Large intestine (tissue), 3 donors: ENCODE measurements at regions not wholly inside any gene's neighbourhood (a gene's known extent, or its start where the extent isn't known, plus 50 kb on each side); places are given as distances from the start of the nearest gene placed in this dataset.
"Not testable (repeated sequence)": the region's sequence is repeated elsewhere in the genome, so short reads cannot be mapped to it uniquely, and the experiment has no call there.

ENCODE experiments used
- DNase-seq, 2 donors: peaks; one replicate each; pipeline versions ENCODE4 v3.0.0 to v3.0.0-alpha.2; 2013
- H3K27ac ChIP-seq: one replicate; pipeline ENCODE4 v1.5.1; 2013; ENCODE audit warnings: low read length
- H3K27me3 ChIP-seq: 2 replicates; pipeline ENCODE4 v1.6.1; 2013; ENCODE audit warnings: low read length; ENCODE audit not compliant: control insufficient read depth, insufficient read depth
- H3K36me3 ChIP-seq: 2 replicates; pipeline ENCODE4 v1.6.1; 2013; ENCODE audit warnings: low read length; ENCODE audit not compliant: control insufficient read depth, insufficient read depth
- H3K4me1 ChIP-seq: one replicate; pipeline ENCODE4 v1.6.1; 2013; ENCODE audit warnings: low read length; ENCODE audit not compliant: control insufficient read depth, insufficient read depth
- H3K4me3 ChIP-seq: one replicate; pipeline ENCODE4 v1.5.1; 2013; ENCODE audit warnings: low read length
- H3K9me3 ChIP-seq: one replicate; pipeline ENCODE4 v1.6.1; 2013; ENCODE audit warnings: mild to moderate bottlenecking, low read depth, low read length, moderate library complexity; ENCODE audit not compliant: control insufficient read depth
- WGBS: methylation state at CpG from one replicate; pipeline ENCODE4 v1.1.5; 2013; ENCODE audit warnings: low lambda C conversion rate; ENCODE audit not compliant: insufficient coverage; 5-methylcytosine and 5-hydroxymethylcytosine counted together

DNA sequence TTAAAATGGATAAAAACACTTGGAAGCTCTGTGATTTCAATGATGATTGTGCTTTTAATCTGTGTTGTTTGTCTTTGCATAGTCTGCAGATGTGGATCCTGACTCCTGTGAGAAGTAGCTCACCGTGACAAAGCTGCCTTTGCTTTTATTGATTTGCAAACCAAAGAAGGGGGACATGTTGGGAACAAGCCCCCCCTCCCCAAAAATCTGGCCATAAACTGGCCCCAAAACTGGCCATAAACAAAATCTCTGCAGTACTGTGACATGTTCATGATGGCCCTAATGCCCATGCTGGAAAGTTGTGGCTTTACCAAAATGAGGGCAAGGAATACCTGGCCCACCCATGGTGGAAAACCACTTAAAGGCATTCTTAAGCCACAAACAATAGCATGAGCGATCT lies 202.4 kb downstream of the YTHDC2 start:
- 100% methylated on average over 1 of the region's 2 CpGs for WGBS
- DNase-seq, H3K36me3 ChIP-seq, H3K4me1 ChIP-seq, H3K9me3 ChIP-seq, H3K4me3 ChIP-seq, H3K27ac ChIP-seq, H3K27me3 ChIP-seq: not testable (repeated sequence)

DNA sequence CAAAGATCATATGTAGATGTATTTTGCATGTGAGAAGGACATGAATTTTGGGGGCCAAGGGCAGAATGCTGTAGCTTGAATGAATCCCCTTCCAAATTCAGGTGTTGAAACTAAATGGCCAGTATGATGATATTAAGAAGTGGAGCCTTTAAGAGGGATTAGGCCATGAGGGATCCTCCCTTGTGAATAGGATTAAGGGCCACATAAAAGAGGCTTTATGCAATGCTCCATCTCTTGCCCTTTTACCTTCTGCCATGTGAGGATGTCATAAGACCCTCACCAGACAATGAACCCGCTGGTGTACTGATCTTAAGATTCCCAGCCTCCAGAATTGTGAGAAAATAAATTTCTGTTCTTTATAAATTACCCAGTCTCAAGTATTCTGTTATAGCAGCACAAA lies 206.1 kb downstream of the YTHDC2 start:
- no peaks in the 10 kb centered on the region for H3K36me3 ChIP-seq
- H3K4me3 ChIP-seq: no peak overlapping the region
- H3K9me3 ChIP-seq: peaks cover 4% of the 10 kb centered on the region
- no peaks in the 10 kb centered on the region for H3K27me3 ChIP-seq
- DNase-seq: no peak
- H3K27ac ChIP-seq: no peak overlapping the region
- H3K4me1 ChIP-seq: no peaks in the 10 kb centered on the region
- WGBS: no CpG with 5 or more reads among the region's 1 CpG

- Histone ChIP-seq H3K9me3 (peaks cover 4% of the 10 kb centered on the region), H3K4me3 (no peak overlapping the region), H3K4me1 (no peaks in the 10 kb centered on the region), H3K36me3 (no peaks in the 10 kb centered on the region), H3K27me3 (no peaks in the 10 kb centered on the region), H3K27ac (no peak overlapping the region)
- DNase-seq: no peak
- WGBS: no CpG with 5 or more reads among the region's 2 CpGs
These were observed 207.7 kb downstream of the YTHDC2 start for GRCh38 chr5:113721171-113721570.

DNA sequence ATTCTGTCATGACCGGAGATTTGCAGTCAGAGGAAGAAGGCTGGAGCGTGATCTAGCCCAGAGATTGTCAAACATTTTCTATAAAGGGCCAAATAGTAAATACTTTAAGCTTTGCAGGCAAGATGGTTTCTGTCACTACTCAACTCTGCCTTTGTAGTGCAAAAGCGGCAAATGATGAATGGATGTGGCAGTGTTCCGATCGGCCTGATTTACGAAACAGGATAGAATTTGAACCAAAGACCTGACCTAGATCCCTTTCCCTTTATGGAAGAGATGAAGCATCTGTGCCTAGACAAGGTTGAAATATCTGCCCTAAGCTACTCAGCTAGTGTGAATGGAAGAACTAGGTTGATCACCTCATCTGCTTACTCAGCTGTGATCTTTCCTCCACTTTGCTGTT lies 209.5 kb downstream of the YTHDC2 start:
- no peaks in the 10 kb centered on the region for H3K4me1 ChIP-seq
- DNase-seq: no peak

GRCh38 chr5:113735751-113736150 lies 222.3 kb downstream of the YTHDC2 start:
- H3K4me1 ChIP-seq: no peaks in the 10 kb centered on the region
- H3K36me3 ChIP-seq: no peaks in the 10 kb centered on the region
- H3K9me3 ChIP-seq: peaks cover 6% of the 10 kb centered on the region
- H3K27ac ChIP-seq: no peak overlapping the region
- no peak overlapping the region for H3K4me3 ChIP-seq
- no peak for DNase-seq
- no peaks in the 10 kb centered on the region for H3K27me3 ChIP-seq
- 100% methylated on average over 1 of the region's 1 CpG for WGBS

More for the DNA sequence above, 209.5 kb downstream of the YTHDC2 start:
- H3K4me3 ChIP-seq: no peak overlapping the region
- no peaks in the 10 kb centered on the region for H3K9me3 ChIP-seq
- H3K27ac ChIP-seq: no peak overlapping the region
- no peaks in the 10 kb centered on the region for H3K27me3 ChIP-seq
- no CpG with 5 or more reads among the region's 6 CpGs for WGBS
- no peaks in the 10 kb centered on the region for H3K36me3 ChIP-seq

DNA sequence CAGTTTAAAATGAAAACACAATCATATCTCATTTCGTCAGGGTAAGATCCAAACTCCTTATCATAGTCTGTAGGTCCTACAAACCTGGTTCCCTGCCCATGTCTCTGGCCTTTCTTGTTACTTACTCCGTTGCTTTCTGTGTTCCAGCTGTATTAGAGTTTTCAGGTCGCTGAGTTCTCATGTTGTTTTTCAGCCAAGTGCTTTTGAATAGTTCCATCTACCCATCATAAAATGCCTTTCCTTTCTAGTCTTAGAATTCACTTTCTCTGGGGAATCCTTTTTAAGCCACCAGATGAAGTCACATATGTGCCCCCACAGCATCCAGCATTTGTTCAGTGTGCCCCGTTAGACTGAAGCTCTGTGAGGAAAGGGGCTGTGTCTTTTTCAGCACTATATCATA lies 228.7 kb downstream of the YTHDC2 start:
- WGBS: 40% methylated on average over 1 of the region's 4 CpGs
- Histone ChIP-seq H3K4me1 (no peaks in the 10 kb centered on the region), H3K36me3 (no peaks in the 10 kb centered on the region), H3K9me3 (no peaks in the 10 kb centered on the region), H3K4me3 (no peak overlapping the region), H3K27me3 (no peaks in the 10 kb centered on the region), H3K27ac (no peak overlapping the region)
- no peak for DNase-seq

GRCh38 chr5:113742639-113743038 lies 229.1 kb downstream of the YTHDC2 start:
- Histone ChIP-seq H3K27me3 (no peaks in the 10 kb centered on the region), H3K36me3 (no peaks in the 10 kb centered on the region), H3K4me3 (no peak overlapping the region), H3K4me1 (no peaks in the 10 kb centered on the region), H3K9me3 (no peaks in the 10 kb centered on the region), H3K27ac (no peak overlapping the region)
- 0% methylated on average over 1 of the region's 1 CpG for WGBS
- DNase-seq: no peak

DNA sequence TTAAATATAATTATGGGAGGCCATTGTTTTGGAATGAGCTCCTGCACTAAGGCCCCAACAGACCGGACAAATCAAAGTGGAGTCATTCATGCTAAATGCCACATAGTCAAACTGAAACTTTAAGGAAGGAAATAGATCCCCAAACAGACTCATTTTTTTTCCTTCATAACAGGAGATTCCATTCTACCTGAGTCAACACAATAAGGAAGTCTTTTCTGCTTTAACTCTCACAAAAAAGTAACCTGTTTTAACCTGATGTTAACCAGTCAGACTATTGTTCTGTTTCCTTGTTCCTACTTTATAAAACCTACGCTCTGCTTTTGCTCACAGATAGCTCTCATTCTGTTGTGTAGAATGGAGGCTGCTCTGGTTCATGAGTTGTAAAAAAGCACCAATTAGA lies 234.9 kb downstream of the YTHDC2 start:
- Histone ChIP-seq H3K27ac (no peak overlapping the region), H3K27me3 (no peaks in the 10 kb centered on the region), H3K9me3 (peaks cover 4% of the 10 kb centered on the region), H3K4me3 (no peak overlapping the region), H3K36me3 (no peaks in the 10 kb centered on the region), H3K4me1 (no peaks in the 10 kb centered on the region)
- WGBS: 100% methylated on average over 1 of the region's 2 CpGs
- no peak for DNase-seq

DNA sequence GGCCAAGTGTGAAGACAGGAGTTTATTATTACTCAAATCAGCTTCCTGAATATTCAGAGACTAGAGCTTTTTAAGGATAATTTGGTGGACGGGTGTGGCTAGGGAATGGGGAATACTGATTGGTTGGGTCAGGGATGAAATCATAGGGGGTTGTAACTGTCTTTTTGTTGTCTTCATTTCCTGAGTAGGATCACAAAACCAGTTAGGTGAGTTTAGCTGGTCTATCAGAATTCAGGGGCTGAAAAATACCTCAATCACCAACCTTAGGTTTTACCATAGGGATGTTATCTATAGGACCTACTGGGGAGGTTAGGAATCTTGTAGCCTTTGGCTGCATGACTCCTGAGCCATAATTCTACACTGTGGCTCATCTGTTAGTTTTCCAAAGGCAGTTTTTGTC lies 235.8 kb downstream of the YTHDC2 start:
- H3K4me1 ChIP-seq: no peaks in the 10 kb centered on the region
- H3K4me3 ChIP-seq: no peak overlapping the region
- WGBS: no CpG with 5 or more reads among the region's 1 CpG
- H3K36me3 ChIP-seq: no peaks in the 10 kb centered on the region
- peaks cover 4% of the 10 kb centered on the region for H3K9me3 ChIP-seq
- DNase-seq: no peak
- no peaks in the 10 kb centered on the region for H3K27me3 ChIP-seq
- no peak overlapping the region for H3K27ac ChIP-seq

DNA sequence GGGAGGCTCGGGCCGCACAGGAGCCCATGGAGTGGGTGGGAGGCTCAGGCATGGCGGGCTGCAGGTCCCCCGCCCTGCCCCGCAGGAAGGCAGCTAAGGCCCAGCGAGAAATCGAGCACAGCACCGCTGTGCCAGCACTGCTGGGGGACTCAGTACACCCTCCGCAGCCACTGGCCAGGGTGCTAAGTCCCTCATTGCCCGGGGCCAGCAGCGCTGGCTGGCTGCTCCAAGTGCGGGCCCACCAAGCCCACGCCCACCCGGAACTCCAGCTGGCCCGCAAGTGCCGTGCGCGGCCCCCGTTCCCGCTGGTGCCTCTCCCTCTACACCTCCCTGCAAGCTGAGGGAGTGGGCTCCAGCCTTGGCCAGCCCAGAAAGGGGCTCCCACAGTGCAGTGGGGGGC lies 239.7 kb downstream of the YTHDC2 start:
- H3K36me3 ChIP-seq, H3K27me3 ChIP-seq, H3K27ac ChIP-seq, DNase-seq, H3K9me3 ChIP-seq, H3K4me1 ChIP-seq, H3K4me3 ChIP-seq: not testable (repeated sequence)
- no CpG with 5 or more reads among the region's 20 CpGs for WGBS

GRCh38 chr5:113755516-113755915 lies 242.0 kb downstream of the YTHDC2 start:
- Histone ChIP-seq H3K27ac (no peak overlapping the region), H3K36me3 (no peaks in the 10 kb centered on the region), H3K27me3 (no peaks in the 10 kb centered on the region), H3K9me3 (peaks cover 4% of the 10 kb centered on the region), H3K4me3 (no peak overlapping the region), H3K4me1 (no peaks in the 10 kb centered on the region)
- no peak for DNase-seq
- no CpG with 5 or more reads among the region's 3 CpGs for WGBS
